H1 (cell line): ENCODE measurements at regions not wholly inside any gene's neighbourhood (a gene's known extent, or its start where the extent isn't known, plus 50 kb on each side); places are given as distances from the start of the nearest gene placed in this dataset.

Source experiments
- CTCF ChIA-PET: fragments of 300-600 bp; sonication (Branson Sonifier 250); formaldehyde crosslinking; loops from one replicate; lab custom pipeline; 2021; ENCODE audit not compliant: partially characterized antibody; lab: Charles Lee
- POLR2A ChIA-PET: fragments of 300-600 bp; sonication (Branson Sonifier 250); formaldehyde crosslinking; loops from one replicate; lab custom pipeline; 2021; ENCODE audit warnings: inconsistent platforms; ENCODE audit not compliant: partially characterized antibody; lab: Charles Lee
- DNase-seq, 2 experiments: peaks; one replicate each; pipeline versions ENCODE4 v3.0.0 to v3.0.0-alpha.2; 2010 to 2022; ENCODE audit warnings: low spot score in 2 of 2, low read depth in 1 of 2, mixed read lengths in 1 of 2
- FAIRE-seq: peaks from 2 replicates; lab custom pipeline; 2011; peaks lifted over from hg19 to GRCh38; lab: Jason Lieb, UNC
- H2AFZ ChIP-seq: 2 replicates; pipeline ENCODE4 v1.8.1; 2012; ENCODE audit warnings: low read length, inconsistent platforms
- H2AK5ac ChIP-seq: 2 replicates; pipeline ENCODE4 v1.6.1; 2013; ENCODE audit warnings: low read depth, low read length
- H2BK120ac ChIP-seq: replicated peaks from 2 replicates; pipeline ENCODE3; 2013; ENCODE audit warnings: low read depth, low read length, inconsistent platforms
- H2BK12ac ChIP-seq: 2 replicates; pipeline ENCODE4 v1.6.1; 2013; ENCODE audit warnings: low read depth, low read length
- H2BK15ac ChIP-seq: 2 replicates; pipeline ENCODE4 v1.6.1; 2013; ENCODE audit warnings: low read length
- H2BK20ac ChIP-seq: 2 replicates; pipeline ENCODE4 v1.6.1; 2013; ENCODE audit warnings: low read length
- H2BK5ac ChIP-seq: 2 replicates; pipeline ENCODE4 v1.6.1; 2013; ENCODE audit warnings: low read depth, low read length
- H3K14ac ChIP-seq: 2 replicates; pipeline ENCODE4 v1.6.1; 2013; ENCODE audit warnings: inconsistent platforms; ENCODE audit not compliant: insufficient read length
- H3K18ac ChIP-seq: 2 replicates; pipeline ENCODE4 v1.6.1; 2013; ENCODE audit warnings: low read length; ENCODE audit errors: extremely low read depth
- H3K23ac ChIP-seq: 2 replicates; pipeline ENCODE4 v1.6.1; 2013; ENCODE audit warnings: inconsistent platforms; ENCODE audit not compliant: insufficient read length
- H3K23me2 ChIP-seq: 2 replicates; pipeline ENCODE4 v1.6.1; 2013; ENCODE audit warnings: low read depth, low read length
- H3K27ac ChIP-seq: 2 replicates; pipeline ENCODE4 v1.6.1; 2011; ENCODE audit warnings: low read depth, low read length, inconsistent platforms
- H3K27me3 ChIP-seq, 4 experiments: replicated peaks in 1 of 4; 1 replicate in 1 of 4; 2 replicates in 3 of 4; pipeline versions ENCODE4 v1.6.1 to v1.8.1; 2011 to 2013; ENCODE audit warnings: low read length in 3 of 4, mild to moderate bottlenecking in 3 of 4, inconsistent platforms in 2 of 4, mixed read lengths in 2 of 4, moderate library complexity in 1 of 4; ENCODE audit not compliant: control insufficient read depth in 3 of 4, insufficient read depth in 3 of 4; ENCODE audit errors: extremely low read depth in 1 of 4
- H3K36me3 ChIP-seq, 4 experiments: 2 replicates each; pipeline versions ENCODE4 v1.6.1 to v1.8.1; 2011 to 2013; ENCODE audit warnings: mild to moderate bottlenecking in 4 of 4, low read length in 3 of 4, moderate library complexity in 2 of 4, control low read depth in 1 of 4, inconsistent platforms in 1 of 4; ENCODE audit not compliant: insufficient read depth in 4 of 4, control insufficient read depth in 2 of 4
- H3K4ac ChIP-seq: replicated peaks from 2 replicates; pipeline ENCODE3; 2013; ENCODE audit warnings: low read length, low read depth, mixed read lengths, inconsistent platforms; ENCODE audit not compliant: insufficient read length
- H3K4me1 ChIP-seq, 4 experiments: replicated peaks in 1 of 4; 1 replicate in 1 of 4; 2 replicates in 3 of 4; pipeline versions ENCODE4 v1.6.1 to v1.8.1; 2011 to 2013; ENCODE audit warnings: low read length in 3 of 4, inconsistent platforms in 2 of 4, mixed read lengths in 1 of 4; ENCODE audit not compliant: insufficient read depth in 4 of 4, control insufficient read depth in 3 of 4
- H3K4me2 ChIP-seq, 2 experiments: 2 replicates each; pipeline versions ENCODE4 v1.6.1 to v1.8.1; 2011 to 2013; ENCODE audit warnings: low read depth in 2 of 2, low read length in 2 of 2, control low read depth in 1 of 2, inconsistent platforms in 1 of 2, mild to moderate bottlenecking in 1 of 2; ENCODE audit not compliant: insufficient read depth in 1 of 2
- H3K4me3 ChIP-seq, 4 experiments: fragments of 200-600, 300-600 bp in 1 of 4; sonication (generic), shearing (Covaris generic), sonication (Bioruptor Twin) in 1 of 4; 2 replicates each; pipeline versions ENCODE4 v1.5.1 to v1.8.1; 2011 to 2016; ENCODE audit warnings: low read length in 4 of 4, low read depth in 3 of 4, control low read depth in 2 of 4, inconsistent platforms in 2 of 4, mild to moderate bottlenecking in 2 of 4, mixed read lengths in 1 of 4, moderate library complexity in 1 of 4; ENCODE audit not compliant: insufficient read depth in 2 of 4; ENCODE audit errors: extremely low read depth in 1 of 4
- H3K56ac ChIP-seq: replicated peaks from 2 replicates; pipeline ENCODE3; 2013; ENCODE audit warnings: low read depth, mild to moderate bottlenecking, mixed read lengths, low read length, inconsistent platforms; ENCODE audit not compliant: insufficient read length
- H3K79me1 ChIP-seq: 2 replicates; pipeline ENCODE4 v1.6.1; 2013; ENCODE audit warnings: low read depth, low read length, control low read depth
- H3K79me2 ChIP-seq, 2 experiments: 2 replicates each; pipeline versions ENCODE4 v1.6.1 to v1.8.1; 2012 to 2013; ENCODE audit warnings: low read length in 2 of 2, mild to moderate bottlenecking in 2 of 2, inconsistent platforms in 1 of 2; ENCODE audit not compliant: insufficient read depth in 2 of 2, control insufficient read depth in 1 of 2
- H3K9ac ChIP-seq, 4 experiments: replicated peaks in 1 of 4; 1 replicate in 1 of 4; 2 replicates in 3 of 4; pipeline versions ENCODE4 v1.6.1 to v1.8.1; 2011 to 2013; ENCODE audit warnings: low read depth in 3 of 4, low read length in 3 of 4, control low read depth in 2 of 4, mild to moderate bottlenecking in 2 of 4, moderate library complexity in 2 of 4, inconsistent platforms in 1 of 4; ENCODE audit errors: extremely low read depth in 1 of 4
- H3K9me3 ChIP-seq, 2 experiments: 2 replicates each; pipeline versions ENCODE4 v1.6.1 to v1.8.1; 2012 to 2013; ENCODE audit warnings: mild to moderate bottlenecking in 2 of 2, moderate library complexity in 2 of 2, control low read depth in 1 of 2, inconsistent platforms in 1 of 2, low read depth in 1 of 2, low read length in 1 of 2, mixed read lengths in 1 of 2; ENCODE audit not compliant: insufficient read depth in 2 of 2
- H4K20me1 ChIP-seq, 2 experiments: replicated peaks in 1 of 2; 2 replicates each; pipeline versions ENCODE3 to v1.8.1; 2011 to 2013; ENCODE audit warnings: inconsistent platforms in 2 of 2, low read length in 2 of 2, mild to moderate bottlenecking in 1 of 2; ENCODE audit not compliant: insufficient read depth in 2 of 2, control insufficient read depth in 1 of 2
- H4K5ac ChIP-seq: 2 replicates; pipeline ENCODE4 v1.6.1; 2013; ENCODE audit warnings: low read length, low read depth, mixed read lengths, inconsistent platforms; ENCODE audit not compliant: insufficient read length
- H4K8ac ChIP-seq: 2 replicates; pipeline ENCODE4 v1.8.0; 2013; ENCODE audit warnings: mild to moderate bottlenecking, moderate library complexity, low read length, inconsistent platforms; ENCODE audit not compliant: insufficient read depth; ENCODE audit errors: extremely low read depth
- H4K91ac ChIP-seq: replicated peaks from 2 replicates; pipeline ENCODE3; 2013; ENCODE audit warnings: low read length, mixed read lengths, inconsistent platforms; ENCODE audit not compliant: insufficient read length
- RXRA ChIP-seq: IDR thresholded peaks from 2 replicates; pipeline ENCODE4 v1.6.1; 2011; ENCODE audit warnings: low read depth, mild to moderate bottlenecking, low read length, moderate library complexity; ENCODE audit not compliant: insufficient read depth
- SRF ChIP-seq: IDR thresholded peaks from 2 replicates; pipeline ENCODE4 v1.6.1; 2011; ENCODE audit warnings: mild to moderate bottlenecking, low read depth, low read length, moderate library complexity
- YY1 ChIP-seq: IDR thresholded peaks from 2 replicates; pipeline ENCODE4 v1.6.1; 2011; ENCODE audit warnings: low read depth, mild to moderate bottlenecking, low read length
- ZNF274 ChIP-seq: IDR thresholded peaks from 2 replicates; pipeline ENCODE4 v1.7.0; 2012; ENCODE audit warnings: low read length, borderline replicate concordance; ENCODE audit errors: extremely low read depth
- WGBS, 2 experiments: shearing (Covaris generic) in 1 of 2; methylation state at CpG; one replicate each; pipeline versions ENCODE4 v1.1.6 to v1.1.7; 2013 to 2015; ENCODE audit warnings: low lambda C conversion rate in 2 of 2, mixed read lengths in 2 of 2, inconsistent platforms in 1 of 2, low coverage in 1 of 2, missing lambda C conversion rate in 1 of 2; ENCODE audit not compliant: insufficient replicate concordance in 2 of 2, insufficient coverage in 1 of 2, insufficient read length in 1 of 2; ENCODE audit errors: extremely low coverage in 1 of 2, missing lambda C conversion rate in 1 of 2; 5-methylcytosine and 5-hydroxymethylcytosine counted together

DNA sequence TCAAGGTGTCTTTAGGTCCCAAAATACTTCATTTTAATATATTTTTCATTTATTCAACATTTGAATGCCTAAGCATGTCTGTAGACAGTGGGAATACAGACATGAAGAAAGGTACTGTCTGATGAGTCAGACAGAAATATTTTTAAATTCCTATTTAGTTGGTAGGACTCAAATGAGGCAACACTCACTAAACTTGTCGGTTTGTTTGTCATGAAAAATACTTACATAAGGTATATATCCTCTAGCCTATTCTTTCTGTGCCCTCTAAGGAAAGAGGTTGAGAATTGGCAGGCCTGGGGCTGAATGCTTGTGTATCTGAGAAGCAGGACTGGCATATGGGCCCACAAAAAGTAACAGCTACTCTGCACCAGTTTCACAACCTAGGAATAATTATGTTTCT, 423.6 kb upstream of the MDFIC2 start:
- H3K4me1 ChIP-seq = peaks cover 0 to 5% (median 0%) of the 10 kb centered on the region in 4 experiments; a peak in 3 of 7 replicates
- H4K20me1 ChIP-seq = no peaks in the 10 kb centered on the region
- H3K79me1 ChIP-seq = no peaks in the 10 kb centered on the region
- no peak overlapping the region for H4K91ac ChIP-seq
- H3K4me2 ChIP-seq = no peak overlapping the region
- WGBS, 2 experiments = 73% methylated on average over 1 of the region's 1 CpG; no CpG with 5 or more reads in 1 of the 2 experiments
- H4K8ac ChIP-seq = no peak overlapping the region
- H2AFZ ChIP-seq = no peak overlapping the region
- H3K23me2 ChIP-seq = no peaks in the 10 kb centered on the region
- H2BK12ac ChIP-seq = no peak overlapping the region
- H3K4me3 ChIP-seq = no peak overlapping the region
- CTCF ChIA-PET = no interaction called here
- no peak overlapping the region for H3K56ac ChIP-seq
- no peak overlapping the region for H2BK120ac ChIP-seq
- no peak overlapping the region for H3K9ac ChIP-seq
- H3K4ac ChIP-seq = no peak overlapping the region
- no peaks in the 10 kb centered on the region for H3K36me3 ChIP-seq
- no peak overlapping the region for H2BK20ac ChIP-seq
- H3K79me2 ChIP-seq = no peaks in the 10 kb centered on the region
- no peak overlapping the region for H2AK5ac ChIP-seq
- no peak overlapping the region for H2BK5ac ChIP-seq
- no peak overlapping the region for H4K5ac ChIP-seq
- no peaks in the 10 kb centered on the region for H3K9me3 ChIP-seq
- H3K27ac ChIP-seq = no peak overlapping the region
- no peak overlapping the region for H3K23ac ChIP-seq
- no peak overlapping the region for H3K18ac ChIP-seq
- no peak overlapping the region for H2BK15ac ChIP-seq
- DNase-seq (no peak), FAIRE-seq (no peak)
- no peak overlapping the region for H3K14ac ChIP-seq
- POLR2A ChIA-PET = no interaction called here
- H3K27me3 ChIP-seq = no peaks in the 10 kb centered on the region
- TF ChIP-seq YY1 = no peak
- TF ChIP-seq SRF = no peak
- no peak for TF ChIP-seq ZNF274
- TF ChIP-seq RXRA = no peak
